HG03045 (cell line): ENCODE measurements at regions not wholly inside any gene's neighbourhood (a gene's known extent, or its start where the extent isn't known, plus 50 kb on each side); places are given as distances from the start of the nearest gene placed in this dataset.

ENCODE experiments used
- ATAC-seq: cut with Tn5 transposase; IDR thresholded peaks from one replicate; pipeline ENCODE4 v1.9.1; 2021; ENCODE audit warnings: mild to moderate bottlenecking, moderate library complexity; ENCODE audit not compliant: unreplicated experiment

- ATAC-seq = no peak
Observed at GRCh38 chr5:130277522-130277921, 373.3 kb downstream of the CHSY3 start.

GRCh38 chr5:130277002-130277401, 372.7 kb downstream of the CHSY3 start:
- ATAC-seq = no peak

GRCh38 chr5:130272837-130273236, 368.6 kb downstream of the CHSY3 start:
- ATAC-seq = no peak

GRCh38 chr5:130270786-130271185, 366.5 kb downstream of the CHSY3 start:
- no peak for ATAC-seq

GRCh38 chr5:130268489-130268888, 364.2 kb downstream of the CHSY3 start:
- no peak for ATAC-seq

GRCh38 chr5:130267926-130268325, 363.7 kb downstream of the CHSY3 start:
- ATAC-seq = no peak

GRCh38 chr5:130260481-130260880, 356.2 kb downstream of the CHSY3 start:
- ATAC-seq = no peak

- no peak for ATAC-seq
Observed at GRCh38 chr5:130251931-130252330, 347.7 kb downstream of the CHSY3 start.

GRCh38 chr5:130243641-130244040, 339.4 kb downstream of the CHSY3 start:
- ATAC-seq = no peak

GRCh38 chr5:130237721-130238120, 333.5 kb downstream of the CHSY3 start:
- ATAC-seq = no peak
